ENCODE measurements at regions not wholly inside any gene's neighbourhood (a gene's known extent, or its start where the extent isn't known, plus 50 kb on each side); places are given as distances from the start of the nearest gene placed in this dataset.

GRCh38 chr1:234983564-234984238 lies 144.9 kb downstream of the TOMM20 start:
- peak overlapping the region; percentile 52 for H3K4me2 ChIP-seq (ENCODE audit: low read length)
- H4K20me1 ChIP-seq (ENCODE audit: insufficient read depth, low read length), result no peaks in the 10 kb centered on the region
- no peaks in the 10 kb centered on the region for H3K27me3 ChIP-seq (ENCODE audit: insufficient read depth, low read length)
- no peaks in the 10 kb centered on the region for H3K27me3 Mint-ChIP-seq (ENCODE audit: low read depth, unreplicated experiment)
- H2AFZ ChIP-seq (ENCODE audit: low read depth, low read length), result no peak overlapping the region
- peak overlapping the region; percentile 90 for H3K27ac ChIP-seq (ENCODE audit: low read depth, low read length)
- no peak for DNase-seq (ENCODE audit: low read depth)
- peak overlapping the region; percentile 94 for H3K27ac Mint-ChIP-seq (ENCODE audit: unreplicated experiment)
- peak overlapping the region; percentile 70 for H3K9ac ChIP-seq (ENCODE audit: low read length)
- no peak for TF ChIP-seq EZH2 (IDR thresholded peaks at IDR 0.05; ENCODE audit: insufficient read depth, low read length)
- TF ChIP-seq CTCF (IDR thresholded peaks at IDR 0.05; ENCODE audit: insufficient read depth, low read depth, low read length), result no peak
- H3K9me3 ChIP-seq (ENCODE audit: insufficient read depth, low read depth, low read length), result no peaks in the 10 kb centered on the region
- no peak overlapping the region for H3K4me3 ChIP-seq (ENCODE audit: insufficient read depth, low read depth, low read length)
- H3K36me3 Mint-ChIP-seq (ENCODE audit: low read depth, unreplicated experiment), result no peaks in the 10 kb centered on the region
- H3K36me3 ChIP-seq (ENCODE audit: insufficient read depth, low read length), result no peaks in the 10 kb centered on the region
- H3K4me1 Mint-ChIP-seq (ENCODE audit: low read depth, unreplicated experiment), result peaks cover 64% of the 10 kb centered on the region
- H3K79me2 ChIP-seq (ENCODE audit: insufficient read depth, low read length), result no peaks in the 10 kb centered on the region
- H3K4me1 ChIP-seq (ENCODE audit: insufficient read depth, low read length), result peaks cover 68% of the 10 kb centered on the region
- no peak for FAIRE-seq
- no peak overlapping the region for H3K4me3 Mint-ChIP-seq (ENCODE audit: unreplicated experiment)
- H3K9me3 Mint-ChIP-seq (ENCODE audit: unreplicated experiment), result no peaks in the 10 kb centered on the region

DNA sequence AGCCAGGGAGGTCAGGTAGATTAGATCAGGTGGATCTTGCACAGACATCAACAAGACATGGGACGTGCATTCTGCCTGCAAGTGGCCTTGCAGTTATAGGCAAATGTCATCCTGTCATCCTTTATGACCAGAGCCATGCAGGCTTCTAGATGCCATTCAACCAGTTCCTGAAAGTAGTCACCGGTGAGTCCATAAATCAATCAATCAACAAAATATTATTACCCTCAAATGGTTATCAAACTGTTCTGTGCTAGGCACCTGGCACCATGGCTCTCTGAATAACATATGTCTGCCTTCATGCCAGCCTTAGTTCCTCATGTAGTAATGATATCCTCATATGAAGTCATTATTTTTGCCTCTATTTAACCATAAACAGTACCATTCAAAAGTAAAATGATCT lies 146.9 kb downstream of the TOMM20 start:
- H3K4me3 Mint-ChIP-seq (ENCODE audit: unreplicated experiment), result no peak overlapping the region
- H3K27ac Mint-ChIP-seq (ENCODE audit: unreplicated experiment), result peak overlapping the region; percentile 96
- H3K9me3 ChIP-seq (ENCODE audit: insufficient read depth, low read depth, low read length), result no peaks in the 10 kb centered on the region
- TF ChIP-seq EZH2 (IDR thresholded peaks at IDR 0.05; ENCODE audit: insufficient read depth, low read length) (no peak), CTCF (IDR thresholded peaks at IDR 0.05; ENCODE audit: insufficient read depth, low read depth, low read length) (no peak)
- H3K27me3 Mint-ChIP-seq (ENCODE audit: low read depth, unreplicated experiment), result no peaks in the 10 kb centered on the region
- H3K9me3 Mint-ChIP-seq (ENCODE audit: unreplicated experiment), result no peaks in the 10 kb centered on the region
- H3K79me2 ChIP-seq (ENCODE audit: insufficient read depth, low read length), result no peaks in the 10 kb centered on the region
- H3K36me3 Mint-ChIP-seq (ENCODE audit: low read depth, unreplicated experiment), result no peaks in the 10 kb centered on the region
- H3K4me1 Mint-ChIP-seq (ENCODE audit: low read depth, unreplicated experiment), result peaks cover 57% of the 10 kb centered on the region
- H3K36me3 ChIP-seq (ENCODE audit: insufficient read depth, low read length), result no peaks in the 10 kb centered on the region
- DNase-seq (ENCODE audit: low read depth) (no peak), FAIRE-seq (no peak)
- peaks cover 63% of the 10 kb centered on the region for H3K4me1 ChIP-seq (ENCODE audit: insufficient read depth, low read length)
- no peak overlapping the region for H3K4me2 ChIP-seq (ENCODE audit: low read length)
- H3K4me3 ChIP-seq (ENCODE audit: insufficient read depth, low read depth, low read length), result no peak overlapping the region
- no peak overlapping the region for H2AFZ ChIP-seq (ENCODE audit: low read depth, low read length)
- H3K9ac ChIP-seq (ENCODE audit: low read length), result peak overlapping the region; percentile 75
- H4K20me1 ChIP-seq (ENCODE audit: insufficient read depth, low read length), result no peaks in the 10 kb centered on the region
- no peaks in the 10 kb centered on the region for H3K27me3 ChIP-seq (ENCODE audit: insufficient read depth, low read length)
- peak overlapping the region; percentile 96 for H3K27ac ChIP-seq (ENCODE audit: low read depth, low read length)

Data from astrocyte (in vitro differentiated cells and primary cell).